Mucosa of descending colon (tissue), 3 donors: ENCODE measurements at regions not wholly inside any gene's neighbourhood (a gene's known extent, or its start where the extent isn't known, plus 50 kb on each side); places are given as distances from the start of the nearest gene placed in this dataset.
"Not testable (repeated sequence)": the region's sequence is repeated elsewhere in the genome, so short reads cannot be mapped to it uniquely, and the experiment has no call there.

Source experiments
- ATAC-seq: fragments of 200-7000 bp; cut with Tn5 transposase; one replicate; pipeline ENCODE4 v1.9.1; 2020; ENCODE audit warnings: mild to moderate bottlenecking, moderate library complexity
- DNase-seq, 3 donors: peaks; one replicate each; pipeline ENCODE4 v3.0.0-alpha.2; 2020
- H3K36me3 ChIP-seq: fragments of 200-600 bp; one replicate; pipeline ENCODE4 v1.8.0; 2021; ENCODE audit warnings: low read depth, mild to moderate bottlenecking
- H3K4me1 ChIP-seq: fragments of 200-600 bp; one replicate; pipeline ENCODE4 v1.8.0; 2021; ENCODE audit warnings: low read depth, mild to moderate bottlenecking
- H3K4me3 ChIP-seq: fragments of 200-600 bp; one replicate; pipeline ENCODE4 v1.8.0; 2021; ENCODE audit warnings: mild to moderate bottlenecking
- H3K9me3 ChIP-seq: fragments of 200-600 bp; one replicate; pipeline ENCODE4 v1.8.0; 2021; ENCODE audit warnings: mild to moderate bottlenecking
- CTCF ChIP-seq: fragments of 200-600 bp; IDR thresholded peaks from one replicate; pipeline ENCODE4 v1.8.0; 2022; ENCODE audit warnings: antibody characterized with exemption, mild to moderate bottlenecking
- intact Hi-C, 2 donors: fragments of 100-400 bp; cut with DNase I in 1 of 2; cut with micrococcal nuclease in 1 of 2; formaldehyde crosslinking; loops; one replicate each; pipeline versions ENCODE4 v1.11.0 to v1.11.1; 2022; cut with DNase I, micrococcal nuclease
- donor health status: DM: no; HTN: no; CAD: no; lungs with moderate emphysema.
- donor health status: DM: no; HTN: no; CAD: no.
- donor health status: DM: no; HTN: yes; CAD: no.

- intact Hi-C loops: no loop called here
- no peaks in the 10 kb centered on the region for H3K9me3 ChIP-seq
- no peak overlapping the region for H3K4me3 ChIP-seq
- no peak for DNase-seq
- H3K4me1 ChIP-seq: no peaks in the 10 kb centered on the region
- TF ChIP-seq CTCF: no peak
- no peaks in the 10 kb centered on the region for H3K36me3 ChIP-seq
- ATAC-seq: no peak
These were observed 278.7 kb upstream of the PODXL start for GRCh38 chr7:131835141-131835540.

DNA sequence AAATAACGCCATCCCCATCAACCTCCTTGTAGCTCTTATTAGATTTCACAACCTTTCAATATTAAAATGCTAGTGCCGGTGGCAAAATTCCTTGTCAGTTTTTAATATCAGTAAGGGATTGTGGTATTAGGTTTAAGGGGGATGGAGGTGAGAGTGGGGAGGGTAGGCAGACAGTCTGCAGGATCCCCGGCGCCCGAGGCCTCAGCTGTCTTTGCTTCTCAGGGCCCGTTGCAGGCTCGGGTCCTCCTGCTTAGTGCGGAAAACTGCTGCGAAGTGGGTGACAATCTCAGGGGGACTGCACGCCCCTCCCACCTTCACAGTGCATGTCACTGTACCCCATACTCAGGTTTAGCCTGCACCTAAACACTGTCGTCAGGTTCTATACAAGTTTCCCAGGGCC, 274.3 kb upstream of the PODXL start:
- no peaks in the 10 kb centered on the region for H3K36me3 ChIP-seq
- intact Hi-C loops: no loop called here
- no peak for TF ChIP-seq CTCF

DNA sequence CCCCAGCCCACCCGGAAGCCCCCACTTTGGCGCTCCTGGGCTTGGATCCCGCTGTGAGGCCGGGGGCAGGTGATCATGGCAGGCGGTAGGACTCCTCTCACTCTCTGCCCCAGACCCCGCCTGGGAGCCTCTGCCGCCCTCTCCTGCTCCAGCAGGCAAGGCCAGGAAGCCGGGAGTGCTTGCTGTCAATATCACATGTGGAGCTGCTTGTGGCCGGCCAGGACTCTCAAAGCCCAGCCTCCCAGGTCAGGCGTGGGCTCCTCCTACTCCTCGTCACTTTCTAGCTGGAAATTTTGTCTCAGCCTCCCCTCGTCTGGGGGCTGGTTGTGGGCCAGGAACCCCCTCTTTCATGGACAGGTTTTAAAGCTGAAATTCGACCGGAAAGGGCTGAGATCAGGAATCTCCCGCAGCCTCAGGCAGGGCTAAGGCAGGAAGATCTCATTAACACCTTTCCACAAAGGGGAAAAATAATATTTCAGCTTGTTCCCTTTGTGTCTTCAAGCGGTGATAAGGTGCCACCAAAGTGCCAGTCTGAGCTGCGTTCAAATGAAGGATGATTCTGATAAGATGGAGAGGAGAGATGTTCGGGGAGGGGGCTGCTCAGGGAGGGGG, 273.6 kb upstream of the PODXL start:
- Histone ChIP-seq H3K4me3 (no peak overlapping the region), H3K4me1 (no peaks in the 10 kb centered on the region), H3K9me3 (no peaks in the 10 kb centered on the region), H3K36me3 (no peaks in the 10 kb centered on the region)
- DNase-seq: no peak
- no peak for ATAC-seq
- no peak for TF ChIP-seq CTCF
- intact Hi-C loops: no loop called here

More for the DNA sequence above, 274.3 kb upstream of the PODXL start:
- Histone ChIP-seq H3K9me3 (no peaks in the 10 kb centered on the region), H3K4me1 (no peaks in the 10 kb centered on the region), H3K4me3 (no peak overlapping the region)
- DNase-seq (no peak), ATAC-seq (no peak)

DNA sequence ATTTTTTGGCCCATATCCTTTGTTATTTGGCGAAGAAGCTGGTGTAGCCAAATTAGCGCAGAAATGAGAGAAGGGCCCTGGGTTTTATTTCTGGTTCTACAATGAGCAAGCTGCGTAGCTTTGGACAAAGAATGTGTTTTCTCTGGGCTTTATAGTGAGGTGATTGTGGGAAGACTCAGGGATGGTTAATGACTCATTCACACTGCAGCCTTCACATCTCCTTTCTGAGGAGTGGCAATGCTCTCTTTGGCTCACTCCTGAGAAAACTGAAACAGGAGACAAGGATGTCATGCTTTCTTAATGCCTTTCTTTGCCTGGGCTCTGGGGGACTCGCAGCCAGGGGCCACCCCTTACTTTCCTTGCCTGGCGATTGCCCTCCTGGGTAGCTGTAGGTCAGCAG, 271.0 kb upstream of the PODXL start:
- TF ChIP-seq CTCF: no peak
- Histone ChIP-seq H3K9me3 (no peaks in the 10 kb centered on the region), H3K36me3 (no peaks in the 10 kb centered on the region), H3K4me1 (no peaks in the 10 kb centered on the region), H3K4me3 (no peak overlapping the region)
- ATAC-seq (no peak), DNase-seq (no peak)
- intact Hi-C loops: no loop called here

DNA sequence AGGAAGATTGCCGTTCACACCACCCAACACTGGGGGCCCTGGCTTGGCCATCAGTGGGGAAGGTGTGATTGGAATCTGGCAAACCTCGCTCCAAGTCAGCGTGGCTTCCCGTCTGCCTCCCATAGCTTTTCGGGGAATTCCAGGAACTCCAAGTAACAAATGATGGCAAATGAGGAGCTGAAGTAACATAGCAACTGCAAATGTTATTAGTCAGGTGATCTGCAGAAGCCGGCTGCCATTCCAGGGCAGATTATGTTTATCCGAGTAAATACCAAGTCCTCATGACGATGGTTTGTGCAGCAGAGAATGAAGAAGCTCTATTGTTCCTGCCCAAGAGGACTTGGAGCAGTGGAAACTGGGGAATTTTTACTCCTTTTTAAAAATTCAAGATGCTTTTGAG, 270.5 kb upstream of the PODXL start:
- intact Hi-C loops: no loop called here
- DNase-seq (no peak), ATAC-seq (no peak)
- Histone ChIP-seq H3K9me3 (no peaks in the 10 kb centered on the region), H3K36me3 (no peaks in the 10 kb centered on the region), H3K4me3 (no peak overlapping the region), H3K4me1 (no peaks in the 10 kb centered on the region)
- no peak for TF ChIP-seq CTCF

GRCh38 chr7:131823961-131824440, 267.6 kb upstream of the PODXL start:
- DNase-seq, intact Hi-C loops, H3K36me3 ChIP-seq, H3K4me3 ChIP-seq, H3K9me3 ChIP-seq, ATAC-seq, H3K4me1 ChIP-seq: not testable (repeated sequence)
